Germinal center (tissue), 1 donor: ENCODE measurements at regions not wholly inside any gene's neighbourhood (a gene's known extent, or its start where the extent isn't known, plus 50 kb on each side); places are given as distances from the start of the nearest gene placed in this dataset.
A peak's percentile ranks its signal among the peaks of the same experiment; 100 is the strongest.

Experiments
- DNase-seq: peaks from one replicate; pipeline ENCODE4 v3.0.0; 2012; ENCODE audit warnings: mixed read lengths, low spot score

GRCh38 chr4:123323998-123324397 lies 72.6 kb upstream of the SPRY1 start:
- DNase-seq: no peak

GRCh38 chr4:123325241-123325681 lies 71.3 kb upstream of the SPRY1 start:
- DNase-seq: peak; percentile 62

GRCh38 chr4:123327346-123327745 lies 69.2 kb upstream of the SPRY1 start:
- no peak for DNase-seq

GRCh38 chr4:123327846-123328429 lies 68.7 kb upstream of the SPRY1 start:
- DNase-seq: no peak

- DNase-seq: no peak
These were observed 57.9 kb upstream of the SPRY1 start for GRCh38 chr4:123338715-123339114.

GRCh38 chr4:123339507-123340380 lies 56.9 kb upstream of the SPRY1 start:
- DNase-seq: no peak

- DNase-seq: no peak
These were observed 56.3 kb upstream of the SPRY1 start for GRCh38 chr4:123340381-123340701.

- no peak for DNase-seq
These were observed 54.1 kb upstream of the SPRY1 start for GRCh38 chr4:123342498-123342897.

- no peak for DNase-seq
These were observed 53.1 kb upstream of the SPRY1 start for GRCh38 chr4:123343400-123344041.

- DNase-seq: no peak
These were observed 51.3 kb upstream of the SPRY1 start for GRCh38 chr4:123345137-123345934.

- DNase-seq: no peak
These were observed 50.7 kb upstream of the SPRY1 start for GRCh38 chr4:123345935-123346300.

- no peak for DNase-seq
These were observed 50.2 kb upstream of the SPRY1 start for GRCh38 chr4:123346330-123346940.
